PC-9 (cell line): ENCODE measurements at regions not wholly inside any gene's neighbourhood (a gene's known extent, or its start where the extent isn't known, plus 50 kb on each side); places are given as distances from the start of the nearest gene placed in this dataset.
"Not testable (repeated sequence)": the region's sequence is repeated elsewhere in the genome, so short reads cannot be mapped to it uniquely, and the experiment has no call there.

ENCODE experiments used
- BruUV-seq: library from RNA; stranded (reverse); fragments of 400-500 nt; replicated peaks from 2 replicates; lab custom pipeline; 2021; lab: Mats Ljungman, UMichigan
- CTCF ChIA-PET: fragments of 300-600 bp; sonication (Branson Sonifier 250); formaldehyde crosslinking; loops from one replicate; lab custom pipeline; 2022; ENCODE audit warnings: antibody characterized with exemption; lab: Charles Lee
- POLR2A ChIA-PET: fragments of 300-600 bp; sonication (Branson Sonifier 250); formaldehyde crosslinking; loops from one replicate; lab custom pipeline; 2022; ENCODE audit warnings: antibody characterized with exemption; ENCODE audit not compliant: unreplicated experiment; lab: Charles Lee
- DNase-seq, 2 experiments: peaks; one replicate each; pipeline versions ENCODE4 v3.0.0 to v3.0.0-alpha.2; 2015 to 2022; ENCODE audit warnings: mixed read lengths in 1 of 2
- H2AFZ ChIP-seq: fragments of 200-600 bp; sonication (generic); 2 replicates; pipeline ENCODE4 v1.8.1; 2017; ENCODE audit warnings: antibody characterized with exemption
- H3F3A ChIP-seq: fragments of 200-600 bp; sonication (generic); 2 replicates; pipeline ENCODE4 v1.8.1; 2017; ENCODE audit warnings: antibody characterized with exemption, mild to moderate bottlenecking, low read depth; ENCODE audit not compliant: insufficient read depth
- H3K27ac ChIP-seq: fragments of 200-600 bp; sonication (generic); 2 replicates; pipeline ENCODE4 v1.6.1; 2016; ENCODE audit warnings: mixed run types
- H3K27me3 ChIP-seq: fragments of 200-600 bp; sonication (generic); 2 replicates; pipeline ENCODE4 v1.6.1; 2016; ENCODE audit warnings: low read depth, mixed run types; ENCODE audit not compliant: insufficient read depth
- H3K36me3 ChIP-seq: fragments of 200-600 bp; sonication (generic); 2 replicates; pipeline ENCODE4 v1.6.1; 2016; ENCODE audit warnings: low read depth, mixed run types
- H3K4me1 ChIP-seq: fragments of 200-600 bp; sonication (generic); replicated peaks from 2 replicates; pipeline ENCODE4 v1.6.1; 2016; ENCODE audit warnings: mixed run types; ENCODE audit not compliant: insufficient read depth
- H3K4me2 ChIP-seq: fragments of 200-600 bp; sonication (generic); 2 replicates; pipeline ENCODE4 v1.6.1; 2017; ENCODE audit warnings: mixed run types
- H3K4me3 ChIP-seq: fragments of 200-600 bp; sonication (generic); 2 replicates; pipeline ENCODE4 v1.6.1; 2016; ENCODE audit warnings: mixed run types
- H3K79me2 ChIP-seq: fragments of 200-600 bp; sonication (generic); 2 replicates; pipeline ENCODE4 v1.6.1; 2017; ENCODE audit warnings: low read depth, mixed run types
- H3K9me2 ChIP-seq: fragments of 200-600 bp; sonication (generic); 2 replicates; pipeline ENCODE4 v1.8.1; 2017; ENCODE audit warnings: mild to moderate bottlenecking; ENCODE audit not compliant: insufficient read depth
- H3K9me3 ChIP-seq: fragments of 200-600 bp; sonication (generic); 2 replicates; pipeline ENCODE4 v1.8.1; 2016; ENCODE audit warnings: low read depth; ENCODE audit not compliant: insufficient read depth
- H4K20me1 ChIP-seq: fragments of 200-600 bp; sonication (generic); 2 replicates; pipeline ENCODE4 v1.8.1; 2017; ENCODE audit not compliant: insufficient read depth
- EZH2 ChIP-seq: fragments of 200-600 bp; sonication (generic); IDR thresholded peaks from 2 replicates; pipeline ENCODE4 v1.8.0; 2017; ENCODE audit warnings: antibody characterized with exemption, low read depth
- intact Hi-C: fragments of 100-400 bp; cut with micrococcal nuclease; formaldehyde crosslinking; loops from one replicate; pipeline ENCODE4 v1.10.0; 2022; ENCODE audit not compliant: unreplicated experiment
- TF ChIP-seq, protein P1 (sequence below): fragments of 200-600 bp; sonication (generic); conservative IDR thresholded peaks from 2 replicates; pipeline ENCODE4 v1.6.1; 2017; ENCODE audit warnings: mixed run types, antibody characterized with exemption, mild to moderate bottlenecking, moderate library complexity

DNA sequence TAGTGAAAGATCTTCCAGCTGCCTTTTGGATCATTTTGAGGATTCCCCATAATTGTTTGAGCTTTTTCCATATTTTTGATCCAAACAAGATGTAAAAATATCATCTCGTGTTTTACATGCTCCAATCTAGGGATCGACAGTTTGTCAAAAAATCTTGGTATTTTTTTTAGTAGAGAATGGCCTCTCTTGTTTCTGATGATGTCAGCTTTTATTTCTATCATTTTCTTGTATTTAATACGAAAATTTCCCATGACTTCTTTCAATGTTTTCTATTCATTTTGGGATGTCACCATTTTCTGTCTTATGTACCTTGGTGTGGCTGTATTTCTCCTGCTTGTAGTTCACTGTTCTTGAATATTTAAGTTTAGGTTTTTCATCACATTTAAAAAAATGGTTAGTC, 812.0 kb upstream of the NCAM2 start:
- no peak for DNase-seq
- no peaks in the 10 kb centered on the region for H3K9me2 ChIP-seq

DNA sequence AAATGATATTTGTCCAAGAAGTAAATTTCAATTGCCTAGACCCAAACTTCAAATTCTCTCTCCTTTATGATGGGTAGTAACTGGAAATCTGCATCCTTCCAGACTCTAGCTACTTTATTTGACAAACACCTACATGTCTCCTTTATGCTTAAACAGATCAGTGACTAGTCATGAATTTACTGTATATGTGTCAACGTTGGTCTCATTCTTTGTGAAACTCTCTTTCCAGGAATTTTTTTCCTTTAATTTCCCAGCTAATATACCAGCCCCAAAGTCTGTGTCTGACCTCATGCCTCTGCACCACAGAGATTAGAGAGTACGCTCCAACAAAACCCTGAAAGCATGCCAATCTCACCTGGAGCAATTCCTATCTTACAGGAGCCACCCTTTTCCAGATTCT, 811.2 kb upstream of the NCAM2 start:
- ChIA-PET CTCF (no interaction called here), POLR2A (no interaction called here)
- Histone ChIP-seq H4K20me1 (no peaks in the 10 kb centered on the region), H3K27ac (no peak overlapping the region), H3F3A (no peaks in the 10 kb centered on the region), H3K9me3 (no peaks in the 10 kb centered on the region), H2AFZ (no peak overlapping the region), H3K9me2 (no peaks in the 10 kb centered on the region), H3K4me2 (no peak overlapping the region), H3K36me3 (no peaks in the 10 kb centered on the region), H3K79me2 (no peaks in the 10 kb centered on the region), H3K4me1 (no peaks in the 10 kb centered on the region), H3K4me3 (no peak overlapping the region), H3K27me3 (no peaks in the 10 kb centered on the region)
- DNase-seq, result no peak
- intact Hi-C loops, result no loop called here
- no TSS peak for BruUV-seq
- TF ChIP-seq, protein P1, sequence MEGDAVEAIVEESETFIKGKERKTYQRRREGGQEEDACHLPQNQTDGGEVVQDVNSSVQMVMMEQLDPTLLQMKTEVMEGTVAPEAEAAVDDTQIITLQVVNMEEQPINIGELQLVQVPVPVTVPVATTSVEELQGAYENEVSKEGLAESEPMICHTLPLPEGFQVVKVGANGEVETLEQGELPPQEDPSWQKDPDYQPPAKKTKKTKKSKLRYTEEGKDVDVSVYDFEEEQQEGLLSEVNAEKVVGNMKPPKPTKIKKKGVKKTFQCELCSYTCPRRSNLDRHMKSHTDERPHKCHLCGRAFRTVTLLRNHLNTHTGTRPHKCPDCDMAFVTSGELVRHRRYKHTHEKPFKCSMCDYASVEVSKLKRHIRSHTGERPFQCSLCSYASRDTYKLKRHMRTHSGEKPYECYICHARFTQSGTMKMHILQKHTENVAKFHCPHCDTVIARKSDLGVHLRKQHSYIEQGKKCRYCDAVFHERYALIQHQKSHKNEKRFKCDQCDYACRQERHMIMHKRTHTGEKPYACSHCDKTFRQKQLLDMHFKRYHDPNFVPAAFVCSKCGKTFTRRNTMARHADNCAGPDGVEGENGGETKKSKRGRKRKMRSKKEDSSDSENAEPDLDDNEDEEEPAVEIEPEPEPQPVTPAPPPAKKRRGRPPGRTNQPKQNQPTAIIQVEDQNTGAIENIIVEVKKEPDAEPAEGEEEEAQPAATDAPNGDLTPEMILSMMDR, result no peak
- no peak for TF ChIP-seq EZH2

More for the DNA sequence above, 812.0 kb upstream of the NCAM2 start:
- Histone ChIP-seq H3K4me1 (no peaks in the 10 kb centered on the region), H2AFZ (no peak overlapping the region), H3F3A (no peaks in the 10 kb centered on the region), H3K4me3 (no peak overlapping the region), H3K27me3 (no peaks in the 10 kb centered on the region), H3K27ac (no peak overlapping the region), H3K4me2 (no peak overlapping the region), H3K79me2 (no peaks in the 10 kb centered on the region), H3K36me3 (no peaks in the 10 kb centered on the region), H4K20me1 (no peaks in the 10 kb centered on the region), H3K9me3 (no peaks in the 10 kb centered on the region)
- ChIA-PET CTCF (no interaction called here), POLR2A (no interaction called here)
- TF ChIP-seq EZH2, result no peak
- TF ChIP-seq, protein P1, result no peak
- intact Hi-C loops, result no loop called here
- BruUV-seq, result no TSS peak

DNA sequence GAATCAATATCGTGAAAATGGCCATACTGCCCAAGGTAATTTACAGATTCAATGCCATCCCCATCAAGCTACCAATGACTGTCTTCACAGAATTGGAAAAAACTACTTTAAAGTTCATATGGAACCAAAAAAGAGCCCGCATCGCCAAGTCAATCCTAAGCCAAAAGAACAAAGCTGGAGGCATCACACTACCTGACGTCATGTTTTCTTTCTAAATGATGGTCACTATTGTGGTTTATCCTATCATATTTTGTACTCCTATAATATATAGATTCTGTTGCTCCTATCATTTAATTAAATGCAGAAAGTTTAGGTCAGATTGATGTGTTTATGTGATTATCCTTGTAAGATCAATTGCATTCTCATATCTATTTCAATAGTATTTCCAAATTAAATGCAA, 796.9 kb upstream of the NCAM2 start:
- H3K79me2 ChIP-seq, H3K9me2 ChIP-seq, H2AFZ ChIP-seq, intact Hi-C loops, H3K4me2 ChIP-seq, H3K4me3 ChIP-seq, H3K9me3 ChIP-seq, H3K27me3 ChIP-seq, H3K4me1 ChIP-seq, POLR2A ChIA-PET, BruUV-seq, DNase-seq, H3K36me3 ChIP-seq, H3K27ac ChIP-seq, H3F3A ChIP-seq, CTCF ChIA-PET, H4K20me1 ChIP-seq: not testable (repeated sequence)

- Histone ChIP-seq H3K27me3 (no peaks in the 10 kb centered on the region), H3K9me3 (no peaks in the 10 kb centered on the region), H3K36me3 (no peaks in the 10 kb centered on the region), H4K20me1 (no peaks in the 10 kb centered on the region), H3K4me1 (no peaks in the 10 kb centered on the region), H3K4me2 (no peak overlapping the region), H3K9me2 (no peaks in the 10 kb centered on the region), H3K27ac (no peak overlapping the region), H3K4me3 (no peak overlapping the region), H3K79me2 (no peaks in the 10 kb centered on the region), H3F3A (no peaks in the 10 kb centered on the region), H2AFZ (no peak overlapping the region)
- no peak for DNase-seq
- TF ChIP-seq EZH2, result no peak
- TF ChIP-seq, protein P1, result no peak
- POLR2A ChIA-PET, result no interaction called here
- intact Hi-C loops, result no loop called here
- no TSS peak for BruUV-seq
- CTCF ChIA-PET, result no interaction called here
Measured at GRCh38 chr21:20207335-20207734, 790.9 kb upstream of the NCAM2 start.
